PC-3 (cell line): ENCODE measurements at regions not wholly inside any gene's neighbourhood (a gene's known extent, or its start where the extent isn't known, plus 50 kb on each side); places are given as distances from the start of the nearest gene placed in this dataset.

ENCODE experiments used
- ATAC-seq: fragments of 200-7000 bp; cut with Tn5 transposase; 2 replicates; pipeline ENCODE4 v1.9.1; 2020; ENCODE audit warnings: mild to moderate bottlenecking, moderate library complexity
- BruUV-seq: library from RNA; stranded (reverse); fragments of 400-500 nt; replicated peaks from 2 replicates; lab custom pipeline; 2021; lab: Mats Ljungman, UMichigan
- CTCF ChIA-PET: fragments of 300-600 bp; sonication (Branson Sonifier 250); formaldehyde crosslinking; loops from one replicate; lab custom pipeline; 2022; ENCODE audit warnings: antibody characterized with exemption; lab: Charles Lee
- POLR2A ChIA-PET: fragments of 300-600 bp; sonication (Branson Sonifier 250); formaldehyde crosslinking; loops from one replicate; lab custom pipeline; 2022; ENCODE audit warnings: antibody characterized with exemption; ENCODE audit not compliant: unreplicated experiment; lab: Charles Lee
- DNase-seq: peaks from one replicate; pipeline ENCODE4 v3.0.0-alpha.2; 2015
- H2AFZ ChIP-seq: fragments of 300-600 bp; sonication (generic); 2 replicates; pipeline ENCODE4 v1.6.0; 2016; ENCODE audit warnings: antibody characterized with exemption, low read length
- H3F3A ChIP-seq: fragments of 300-600 bp; sonication (generic); one replicate; pipeline ENCODE4 v1.6.0; 2017; ENCODE audit warnings: antibody characterized with exemption, low read length, control low read depth, mild to moderate bottlenecking; ENCODE audit not compliant: unreplicated experiment
- H3K27ac ChIP-seq: fragments of 300-600 bp; sonication (generic); 2 replicates; pipeline ENCODE4 v1.5.1; 2016; ENCODE audit warnings: mild to moderate bottlenecking, low read length
- H3K27me3 ChIP-seq: fragments of 300-600 bp; sonication (generic); 2 replicates; pipeline ENCODE4 v1.6.1; 2016; ENCODE audit warnings: low read length, mixed read lengths
- H3K36me3 ChIP-seq: fragments of 300-600 bp; sonication (generic); 2 replicates; pipeline ENCODE4 v1.6.1; 2016; ENCODE audit warnings: low read depth, mixed run types, low read length, mixed read lengths
- H3K4me1 ChIP-seq: fragments of 300-600 bp; sonication (generic); 2 replicates; pipeline ENCODE4 v1.5.1; 2016; ENCODE audit warnings: low read length; ENCODE audit not compliant: insufficient read depth
- H3K4me2 ChIP-seq: fragments of 300-600 bp; sonication (generic); 2 replicates; pipeline ENCODE4 v1.6.0; 2016; ENCODE audit warnings: low read length
- H3K4me3 ChIP-seq: fragments of 300-600 bp; sonication (generic); 2 replicates; pipeline ENCODE4 v1.5.1; 2016; ENCODE audit warnings: mild to moderate bottlenecking, low read length, mixed read lengths
- H3K79me2 ChIP-seq: fragments of 300-600 bp; sonication (generic); 2 replicates; pipeline ENCODE4 v1.6.1; 2017; ENCODE audit warnings: low read length, mixed read lengths
- H3K9ac ChIP-seq: fragments of 300-600 bp; sonication (generic); 2 replicates; pipeline ENCODE4 v1.6.0; 2016; ENCODE audit warnings: mild to moderate bottlenecking, low read length
- H3K9me2 ChIP-seq: fragments of 300-600 bp; sonication (generic); replicated peaks from 2 replicates; pipeline ENCODE4 v1.6.1; 2016; ENCODE audit warnings: mixed run types, low read length, mixed read lengths
- H3K9me3 ChIP-seq: fragments of 300-600 bp; sonication (generic); 2 replicates; pipeline ENCODE4 v1.6.1; 2016; ENCODE audit warnings: low read length, mixed read lengths
- H4K20me1 ChIP-seq: fragments of 300-600 bp; sonication (generic); 2 replicates; pipeline ENCODE4 v1.6.1; 2016; ENCODE audit warnings: low read length, mixed read lengths
- CTCF ChIP-seq: fragments of 300-600 bp; sonication (generic); conservative IDR thresholded peaks from 2 replicates; pipeline ENCODE4 v1.5.1; 2017; ENCODE audit warnings: antibody characterized with exemption, low read depth, mild to moderate bottlenecking, low read length
- EZH2 ChIP-seq: fragments of 300-600 bp; sonication (generic); IDR thresholded peaks from one replicate; pipeline ENCODE4 v1.6.1; 2017; ENCODE audit warnings: antibody characterized with exemption, mild to moderate bottlenecking, low read length; ENCODE audit not compliant: unreplicated experiment
- EZH2phosphoT487 ChIP-seq: fragments of 300-600 bp; sonication (generic); IDR thresholded peaks from 2 replicates; pipeline ENCODE4 v1.6.1; 2018; ENCODE audit warnings: mild to moderate bottlenecking, antibody characterized with exemption, low read length, borderline replicate concordance
- intact Hi-C: fragments of 100-400 bp; cut with micrococcal nuclease; formaldehyde crosslinking; loops from 2 replicates; pipeline ENCODE4 v1.9.0; 2023

- H3K9ac ChIP-seq: peak overlapping the region; percentile 18; the same call in 1 of the 2 replicates
- H3K27ac ChIP-seq: peak overlapping the region; percentile 46
- H2AFZ ChIP-seq: peak overlapping the region; percentile 54
- H4K20me1 ChIP-seq: no peaks in the 10 kb centered on the region
- ChIA-PET POLR2A (no interaction called here), CTCF (no interaction called here)
- peak overlapping the region; percentile 66 for H3K4me2 ChIP-seq
- H3K79me2 ChIP-seq: no peaks in the 10 kb centered on the region
- H3F3A ChIP-seq: no peaks in the 10 kb centered on the region
- DNase-seq (peak; percentile 64), ATAC-seq (peak; percentile 71)
- H3K4me3 ChIP-seq: no peak overlapping the region; the same call in 1 of the 2 replicates
- intact Hi-C loops: no loop called here
- peaks cover 23% of the 10 kb centered on the region for H3K4me1 ChIP-seq
- no peaks in the 10 kb centered on the region for H3K9me3 ChIP-seq
- H3K36me3 ChIP-seq: no peaks in the 10 kb centered on the region
- TF ChIP-seq EZH2phosphoT487 (no peak), EZH2 (no peak), CTCF (no peak)
- H3K9me2 ChIP-seq: no peaks in the 10 kb centered on the region
- no TSS peak for BruUV-seq
- H3K27me3 ChIP-seq: no peaks in the 10 kb centered on the region
Measured at GRCh38 chr15:56817321-56818080, 84.2 kb upstream of the ZNF280D start.

- intact Hi-C loops: no loop called here
- ATAC-seq: no peak
- Histone ChIP-seq H3K9ac (no peak overlapping the region), H3K4me1 (peaks cover 23% of the 10 kb centered on the region), H2AFZ (no peak overlapping the region), H4K20me1 (no peaks in the 10 kb centered on the region), H3K4me3 (no peak overlapping the region; the same call in 1 of the 2 replicates), H3K27me3 (no peaks in the 10 kb centered on the region), H3K4me2 (peak overlapping the region; percentile 66), H3K27ac (peak overlapping the region; percentile 50), H3K36me3 (no peaks in the 10 kb centered on the region), H3K79me2 (no peaks in the 10 kb centered on the region), H3K9me3 (no peaks in the 10 kb centered on the region), H3F3A (no peaks in the 10 kb centered on the region), H3K9me2 (no peaks in the 10 kb centered on the region)
- TF ChIP-seq CTCF (no peak), EZH2 (no peak), EZH2phosphoT487 (no peak)
- ChIA-PET POLR2A (no interaction called here), CTCF (no interaction called here)
- no TSS peak for BruUV-seq
- DNase-seq: no peak
Measured at GRCh38 chr15:56816781-56817180, 83.5 kb upstream of the ZNF280D start.

- POLR2A ChIA-PET: no interaction called here
- DNase-seq (peak; percentile 63), ATAC-seq (peak; percentile 42)
- peaks cover 23% of the 10 kb centered on the region for H3K4me1 ChIP-seq
- H3K36me3 ChIP-seq: no peaks in the 10 kb centered on the region
- H3K27me3 ChIP-seq: no peaks in the 10 kb centered on the region
- peak overlapping the region; percentile 79 for H3K27ac ChIP-seq
- H3K4me2 ChIP-seq: 0 out of 2 replicates have a peak overlapping the region, but pooled peaks have one; percentile 19
- no peaks in the 10 kb centered on the region for H4K20me1 ChIP-seq
- no peak overlapping the region for H3K4me3 ChIP-seq
- intact Hi-C loops: no loop called here
- no peak overlapping the region for H3K9ac ChIP-seq
- no TSS peak for BruUV-seq
- H3K79me2 ChIP-seq: no peaks in the 10 kb centered on the region
- CTCF ChIA-PET: no interaction called here
- TF ChIP-seq EZH2: no peak
- no peak for TF ChIP-seq EZH2phosphoT487
- TF ChIP-seq CTCF: no peak
- no peaks in the 10 kb centered on the region for H3K9me3 ChIP-seq
- H2AFZ ChIP-seq: no peak overlapping the region
- H3F3A ChIP-seq: no peaks in the 10 kb centered on the region
- H3K9me2 ChIP-seq: no peaks in the 10 kb centered on the region
Measured at GRCh38 chr15:56815247-56815646, 81.9 kb upstream of the ZNF280D start.
